GM12878 (cell line): ENCODE measurements at regions not wholly inside any gene's neighbourhood (a gene's known extent, or its start where the extent isn't known, plus 50 kb on each side); places are given as distances from the start of the nearest gene placed in this dataset.

Experiments
- ATF7 ChIP-seq: fragments of 450-650 bp; IDR thresholded peaks from 2 replicates; pipeline ENCODE4 v1.6.1; 2016; ENCODE audit warnings: low read depth, mild to moderate bottlenecking
- GATAD2B ChIP-seq: fragments of 450-650 bp; conservative IDR thresholded peaks from 2 replicates; pipeline ENCODE4 v1.6.1; 2017; ENCODE audit warnings: low read depth, mild to moderate bottlenecking, moderate library complexity
- HDGF ChIP-seq: fragments of 450-650 bp; IDR thresholded peaks from 2 replicates; pipeline ENCODE4 v1.6.1; 2016; ENCODE audit warnings: antibody characterized with exemption
- NFXL1 ChIP-seq: fragments of 450-650 bp; IDR thresholded peaks from 2 replicates; pipeline ENCODE4 v1.6.1; 2017; ENCODE audit warnings: antibody characterized with exemption, mild to moderate bottlenecking, borderline replicate concordance
- NR2C2 ChIP-seq: IDR thresholded peaks from 2 replicates; pipeline ENCODE4 v1.6.1; 2011; ENCODE audit warnings: borderline replicate concordance, low read depth; ENCODE audit not compliant: control insufficient read depth, insufficient read length
- SP1 ChIP-seq: IDR thresholded peaks from one replicate; pipeline ENCODE4 v1.6.1; 2011; ENCODE audit warnings: low read depth, low read length
- TF ChIP-seq, protein P1 (sequence below): fragments of 450-650 bp; IDR thresholded peaks from 2 replicates; pipeline ENCODE4 v1.6.1; 2017; ENCODE audit warnings: mild to moderate bottlenecking
- TF ChIP-seq, protein P2 (sequence below): fragments of 450-650 bp; IDR thresholded peaks from 2 replicates; pipeline ENCODE4 v1.6.1; 2017; ENCODE audit warnings: low read depth, mild to moderate bottlenecking, moderate library complexity
- TF ChIP-seq, protein P3 (sequence below): IDR thresholded peaks from 2 replicates; pipeline ENCODE4 v1.6.1; 2012; ENCODE audit warnings: low read depth, low read length, improper control_type of control experiment

DNA sequence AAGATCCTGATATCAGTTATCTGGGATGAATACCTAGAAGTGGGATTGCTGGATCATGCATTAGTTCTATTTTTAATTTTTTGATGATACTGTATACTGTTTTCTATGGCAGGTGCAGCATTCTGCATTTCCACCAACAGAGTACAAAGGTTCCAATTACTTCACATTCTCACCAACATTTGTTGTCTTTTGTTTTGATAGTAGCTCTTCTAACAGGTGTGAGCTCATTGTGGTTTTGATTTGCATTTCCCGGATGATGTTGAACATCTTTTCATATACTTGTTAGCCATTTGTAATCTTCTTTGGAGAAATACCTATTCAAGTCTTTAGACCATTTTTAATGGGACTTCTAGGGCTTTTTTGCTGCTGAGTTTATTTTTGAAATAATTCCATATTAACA lies 139.2 kb upstream of the AMOT start (continued):
- TF ChIP-seq, protein P1, sequence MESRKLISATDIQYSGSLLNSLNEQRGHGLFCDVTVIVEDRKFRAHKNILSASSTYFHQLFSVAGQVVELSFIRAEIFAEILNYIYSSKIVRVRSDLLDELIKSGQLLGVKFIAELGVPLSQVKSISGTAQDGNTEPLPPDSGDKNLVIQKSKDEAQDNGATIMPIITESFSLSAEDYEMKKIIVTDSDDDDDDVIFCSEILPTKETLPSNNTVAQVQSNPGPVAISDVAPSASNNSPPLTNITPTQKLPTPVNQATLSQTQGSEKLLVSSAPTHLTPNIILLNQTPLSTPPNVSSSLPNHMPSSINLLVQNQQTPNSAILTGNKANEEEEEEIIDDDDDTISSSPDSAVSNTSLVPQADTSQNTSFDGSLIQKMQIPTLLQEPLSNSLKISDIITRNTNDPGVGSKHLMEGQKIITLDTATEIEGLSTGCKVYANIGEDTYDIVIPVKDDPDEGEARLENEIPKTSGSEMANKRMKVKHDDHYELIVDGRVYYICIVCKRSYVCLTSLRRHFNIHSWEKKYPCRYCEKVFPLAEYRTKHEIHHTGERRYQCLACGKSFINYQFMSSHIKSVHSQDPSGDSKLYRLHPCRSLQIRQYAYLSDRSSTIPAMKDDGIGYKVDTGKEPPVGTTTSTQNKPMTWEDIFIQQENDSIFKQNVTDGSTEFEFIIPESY = no peak
- TF ChIP-seq NFXL1 (no peak), SP1 (no peak), NR2C2 (no peak), GATAD2B (no peak), HDGF (no peak), ATF7 (no peak)
- TF ChIP-seq, protein P2, sequence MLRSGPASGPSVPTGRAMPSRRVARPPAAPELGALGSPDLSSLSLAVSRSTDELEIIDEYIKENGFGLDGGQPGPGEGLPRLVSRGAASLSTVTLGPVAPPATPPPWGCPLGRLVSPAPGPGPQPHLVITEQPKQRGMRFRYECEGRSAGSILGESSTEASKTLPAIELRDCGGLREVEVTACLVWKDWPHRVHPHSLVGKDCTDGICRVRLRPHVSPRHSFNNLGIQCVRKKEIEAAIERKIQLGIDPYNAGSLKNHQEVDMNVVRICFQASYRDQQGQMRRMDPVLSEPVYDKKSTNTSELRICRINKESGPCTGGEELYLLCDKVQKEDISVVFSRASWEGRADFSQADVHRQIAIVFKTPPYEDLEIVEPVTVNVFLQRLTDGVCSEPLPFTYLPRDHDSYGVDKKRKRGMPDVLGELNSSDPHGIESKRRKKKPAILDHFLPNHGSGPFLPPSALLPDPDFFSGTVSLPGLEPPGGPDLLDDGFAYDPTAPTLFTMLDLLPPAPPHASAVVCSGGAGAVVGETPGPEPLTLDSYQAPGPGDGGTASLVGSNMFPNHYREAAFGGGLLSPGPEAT = no peak
- TF ChIP-seq, protein P3, sequence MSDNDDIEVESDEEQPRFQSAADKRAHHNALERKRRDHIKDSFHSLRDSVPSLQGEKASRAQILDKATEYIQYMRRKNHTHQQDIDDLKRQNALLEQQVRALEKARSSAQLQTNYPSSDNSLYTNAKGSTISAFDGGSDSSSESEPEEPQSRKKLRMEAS = no peak
